ENCODE measurements at regions not wholly inside any gene's neighbourhood (a gene's known extent, or its start where the extent isn't known, plus 50 kb on each side); places are given as distances from the start of the nearest gene placed in this dataset.

GRCh38 chr14:61847861-61848260, 85.6 kb downstream of the SNAPC1 start:
- no peak for DNase-seq (ENCODE audit: low spot score)

- DNase-seq (ENCODE audit: low spot score) = no peak
These were observed 92.7 kb downstream of the SNAPC1 start for GRCh38 chr14:61854898-61855297.

- DNase-seq (ENCODE audit: low spot score) = peak; percentile 77
These were observed 98.2 kb downstream of the SNAPC1 start for GRCh38 chr14:61860294-61860918.

- no peak for DNase-seq (ENCODE audit: low spot score)
These were observed 99.2 kb downstream of the SNAPC1 start for GRCh38 chr14:61861320-61861865.

- DNase-seq (ENCODE audit: low spot score) = no peak
These were observed 102.2 kb downstream of the SNAPC1 start for GRCh38 chr14:61864329-61864898.

GRCh38 chr14:61866932-61867920, 105.0 kb downstream of the SNAPC1 start:
- no peak for DNase-seq (ENCODE audit: low spot score)

GRCh38 chr14:61868846-61869245, 106.6 kb downstream of the SNAPC1 start:
- no peak for DNase-seq (ENCODE audit: low spot score)

- no peak for DNase-seq (ENCODE audit: low spot score)
These were observed 107.9 kb downstream of the SNAPC1 start for GRCh38 chr14:61870163-61870562.

- DNase-seq (ENCODE audit: low spot score) = no peak
These were observed 110.2 kb downstream of the SNAPC1 start for GRCh38 chr14:61872452-61872851.

GRCh38 chr14:61875483-61875882, 113.3 kb downstream of the SNAPC1 start:
- DNase-seq (ENCODE audit: low spot score) = no peak

GRCh38 chr14:61876362-61877034, 114.3 kb downstream of the SNAPC1 start:
- no peak for DNase-seq (ENCODE audit: low spot score)

GRCh38 chr14:61877035-61877390, 114.8 kb downstream of the SNAPC1 start:
- DNase-seq (ENCODE audit: low spot score) = no peak

- no peak for DNase-seq (ENCODE audit: low spot score)
These were observed 115.5 kb downstream of the SNAPC1 start for GRCh38 chr14:61877768-61878167.

- no peak for DNase-seq (ENCODE audit: low spot score)
These were observed 116.7 kb downstream of the SNAPC1 start for GRCh38 chr14:61878931-61879330.

- DNase-seq (ENCODE audit: low spot score) = no peak
These were observed 118.8 kb downstream of the SNAPC1 start for GRCh38 chr14:61881046-61881445.

GRCh38 chr14:61884711-61885110, 122.5 kb downstream of the SNAPC1 start:
- no peak for DNase-seq (ENCODE audit: low spot score)

- DNase-seq (ENCODE audit: low spot score) = no peak
These were observed 123.2 kb downstream of the SNAPC1 start for GRCh38 chr14:61885203-61885961.

- DNase-seq (ENCODE audit: low spot score) = no peak
These were observed 125.4 kb downstream of the SNAPC1 start for GRCh38 chr14:61887628-61888027.

- peak; percentile 44 for DNase-seq (ENCODE audit: low spot score)
These were observed 127.7 kb downstream of the SNAPC1 start for GRCh38 chr14:61889914-61890351.

- DNase-seq (ENCODE audit: low spot score) = no peak
These were observed 128.9 kb downstream of the SNAPC1 start for GRCh38 chr14:61891170-61891569.

- no peak for DNase-seq (ENCODE audit: low spot score)
These were observed 129.6 kb downstream of the SNAPC1 start for GRCh38 chr14:61891810-61892209.
